Right lung (tissue), 2 donors: ENCODE measurements at regions not wholly inside any gene's neighbourhood (a gene's known extent, or its start where the extent isn't known, plus 50 kb on each side); places are given as distances from the start of the nearest gene placed in this dataset.

Experiments used
- DNase-seq, 2 donors: peaks; one replicate each; pipeline ENCODE4 v3.0.0-alpha.2; 2013

DNA sequence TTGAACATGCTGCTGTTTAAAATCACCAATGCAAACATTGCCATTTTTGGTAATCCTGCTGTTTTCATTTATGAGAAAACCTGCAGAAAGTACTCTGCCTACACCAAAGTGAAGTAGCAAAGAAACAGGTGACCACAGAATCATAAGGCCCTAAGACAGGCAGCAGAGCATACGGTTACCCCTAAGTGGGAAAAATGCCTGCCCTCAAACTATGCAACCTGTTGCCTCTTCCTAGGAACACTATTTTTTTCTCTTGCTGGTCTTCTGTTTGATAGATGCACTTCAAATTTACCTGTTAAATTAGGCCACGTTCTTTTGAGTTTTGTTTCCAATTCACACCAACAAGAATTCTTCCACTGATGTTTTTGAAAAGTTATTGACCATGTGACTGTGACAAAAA lies 89.5 kb upstream of the RAB4A start:
- DNase-seq, result no peak

DNA sequence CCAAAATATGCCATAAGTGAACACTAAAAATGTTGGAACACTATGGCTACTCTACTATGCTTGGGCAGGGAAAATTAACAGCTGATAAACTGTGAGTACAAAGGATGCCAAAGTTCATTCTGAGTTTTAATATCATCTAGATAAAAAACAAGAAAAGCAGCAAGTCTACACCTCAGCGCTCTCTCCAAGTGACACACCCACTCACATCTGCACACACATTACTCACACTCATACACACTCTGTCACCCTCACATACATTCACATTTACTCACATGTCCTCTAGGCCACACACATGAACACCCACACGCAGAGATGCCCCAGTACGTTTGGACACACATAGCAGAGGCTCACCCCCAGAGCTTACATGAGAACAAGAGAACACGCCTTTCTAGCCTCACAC lies 87.3 kb upstream of the RAB4A start:
- no peak for DNase-seq

DNA sequence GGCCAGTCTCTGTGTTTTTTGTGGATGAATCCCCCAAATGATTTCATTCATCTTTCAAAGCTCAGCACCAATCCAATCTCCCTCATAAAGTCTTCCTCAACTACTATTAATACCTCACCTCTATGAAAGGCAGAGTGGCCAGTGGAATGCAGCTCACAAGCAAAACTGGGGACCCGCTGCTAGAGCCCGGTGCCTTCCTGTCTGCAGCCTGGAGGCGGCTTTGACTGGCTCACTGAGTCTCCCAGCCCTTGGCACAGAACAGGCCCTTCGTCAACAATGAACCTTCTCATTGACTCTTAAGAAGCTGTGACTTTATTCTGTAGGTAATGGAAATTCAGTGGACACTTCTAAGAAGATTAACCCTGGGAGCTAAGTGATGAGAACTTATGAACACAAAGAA lies 86.8 kb upstream of the RAB4A start:
- no peak for DNase-seq

DNA sequence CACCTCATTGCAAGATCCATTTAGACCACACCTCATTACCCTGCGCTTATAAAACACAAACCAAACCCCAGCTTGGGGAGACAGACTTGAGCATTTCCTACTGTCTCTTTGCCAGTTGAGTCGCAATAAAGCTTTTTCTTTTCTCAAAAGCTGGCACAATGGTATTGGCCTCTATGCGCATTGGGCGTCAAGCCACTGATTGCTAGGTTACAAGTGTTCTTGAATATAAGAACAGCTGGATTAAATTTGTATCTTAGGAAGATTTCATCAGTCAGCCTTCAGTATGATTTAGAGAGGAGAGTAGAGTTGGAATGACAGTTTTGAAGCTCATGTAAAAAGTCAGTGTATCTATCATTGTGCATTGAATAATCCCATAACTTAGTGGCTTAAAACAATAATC lies 84.9 kb upstream of the RAB4A start:
- DNase-seq, result no peak

DNA sequence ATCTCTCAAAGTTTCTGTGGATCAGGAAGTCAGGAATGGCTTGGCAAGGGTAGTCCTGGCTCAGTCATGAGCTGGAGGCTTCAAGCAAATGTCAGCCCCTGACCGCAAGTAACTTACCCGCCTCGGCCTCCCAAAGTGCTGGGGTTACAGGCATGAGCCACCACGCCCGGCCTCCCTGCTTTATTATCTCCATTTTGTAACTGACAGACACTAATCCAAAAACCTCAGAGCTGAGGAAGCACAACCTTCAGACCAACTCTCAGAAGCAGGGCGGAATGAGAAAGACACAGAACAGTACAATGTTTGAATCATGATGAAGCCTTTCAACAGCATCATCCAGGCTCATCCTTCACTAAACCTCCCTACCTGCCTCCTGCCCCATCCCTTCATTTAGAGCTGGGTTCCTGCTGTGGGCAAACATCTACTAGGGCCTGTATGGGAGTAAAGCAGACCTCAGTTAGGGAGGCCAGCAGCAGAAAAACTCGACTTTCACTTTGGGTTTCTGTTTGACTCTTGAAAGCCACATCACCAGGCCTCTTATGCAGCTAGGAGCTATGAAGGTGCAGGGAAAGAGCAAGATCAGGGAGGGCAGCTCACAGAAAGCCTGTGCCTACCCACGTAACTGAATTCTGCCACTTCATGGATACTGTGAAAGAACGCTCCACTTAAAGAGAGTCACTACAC lies 84.4 kb upstream of the RAB4A start:
- DNase-seq, result no peak

DNA sequence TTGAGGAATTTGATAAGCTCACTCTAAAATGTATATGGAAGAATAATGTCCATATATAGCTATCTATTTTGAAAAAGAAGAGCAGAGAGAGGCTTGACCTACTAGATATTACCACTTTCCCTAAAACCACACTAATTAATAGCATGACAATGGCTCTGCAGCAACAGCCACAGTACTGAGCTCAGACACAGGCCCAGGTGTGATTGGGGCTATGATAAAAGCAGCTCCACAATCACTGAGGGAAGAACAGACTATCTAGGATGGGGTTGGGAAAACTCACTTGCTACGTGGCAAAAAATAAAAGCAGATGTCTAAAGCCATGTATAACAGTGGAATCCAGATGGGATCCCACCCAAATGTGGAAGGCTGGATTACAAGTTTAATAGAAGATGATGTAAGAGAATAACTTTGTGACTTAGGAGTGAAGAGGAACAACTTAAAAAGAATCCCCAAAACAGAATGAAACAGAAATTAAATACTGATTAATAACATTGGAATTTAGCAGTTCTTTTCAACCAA lies 80.8 kb upstream of the RAB4A start:
- DNase-seq, result no peak

DNA sequence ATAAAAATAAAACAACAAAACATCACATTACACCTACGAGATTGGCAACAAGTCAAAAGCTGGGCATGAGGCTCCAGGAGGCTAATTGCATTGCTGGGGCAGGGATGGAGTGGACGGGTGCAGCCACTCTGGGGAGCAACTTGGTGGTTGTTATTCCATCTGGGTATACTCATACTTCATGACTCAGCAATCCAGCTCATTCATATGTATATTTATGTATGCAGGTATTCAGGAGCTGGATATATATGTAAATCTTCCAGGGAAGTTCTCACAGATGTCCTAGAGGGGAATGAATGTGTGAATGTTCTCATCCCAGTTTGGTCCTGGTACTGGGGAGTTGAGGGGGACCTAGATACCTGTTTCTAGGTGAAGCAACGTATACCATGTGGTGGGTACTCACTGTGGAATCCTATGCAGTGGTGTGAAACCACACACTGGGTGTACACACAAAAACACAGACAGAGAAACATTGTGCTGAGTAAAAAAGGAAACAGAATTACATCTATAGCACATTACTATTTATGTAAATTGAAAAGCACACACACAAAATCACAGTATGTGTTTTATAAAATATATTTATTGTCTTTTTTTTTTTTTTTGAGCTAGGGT lies 79.7 kb upstream of the RAB4A start:
- no peak for DNase-seq

DNA sequence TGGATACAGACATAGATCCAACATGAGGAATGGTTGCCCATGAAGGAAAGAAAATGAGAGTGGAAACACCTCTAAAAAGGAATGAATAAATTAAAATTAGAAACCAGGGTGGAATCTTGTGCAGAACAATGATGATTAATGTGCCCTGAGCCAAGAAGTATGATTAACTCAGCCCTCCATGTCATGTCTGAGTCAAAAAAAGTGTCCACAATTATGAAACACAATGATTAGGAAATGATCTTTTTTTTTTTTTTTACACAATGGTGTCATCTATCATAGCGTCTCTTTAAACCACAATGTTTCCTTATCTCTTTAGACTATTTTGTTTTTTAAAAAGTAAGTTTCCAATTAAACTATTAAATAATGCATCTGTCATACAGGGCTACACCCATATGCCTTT lies 78.9 kb upstream of the RAB4A start:
- no peak for DNase-seq

DNA sequence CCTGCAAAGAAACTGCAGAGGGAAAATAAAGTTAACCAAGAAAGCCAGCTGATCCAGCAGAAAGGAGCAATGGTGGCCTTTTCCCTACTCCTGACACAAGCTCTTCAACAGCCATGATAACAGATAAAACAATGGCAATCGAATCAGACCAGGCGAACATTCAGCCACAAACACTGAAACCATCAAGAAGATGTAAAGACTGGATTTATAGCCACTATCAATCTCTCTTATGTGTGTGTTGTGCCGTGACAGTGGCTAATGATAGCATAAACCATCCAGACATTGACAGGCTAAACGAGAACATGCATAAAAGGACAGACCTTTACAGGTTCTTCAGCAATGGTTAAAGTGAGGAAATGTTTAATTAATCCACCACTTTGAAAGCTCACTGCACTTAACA lies 78.1 kb upstream of the RAB4A start:
- no peak for DNase-seq

DNA sequence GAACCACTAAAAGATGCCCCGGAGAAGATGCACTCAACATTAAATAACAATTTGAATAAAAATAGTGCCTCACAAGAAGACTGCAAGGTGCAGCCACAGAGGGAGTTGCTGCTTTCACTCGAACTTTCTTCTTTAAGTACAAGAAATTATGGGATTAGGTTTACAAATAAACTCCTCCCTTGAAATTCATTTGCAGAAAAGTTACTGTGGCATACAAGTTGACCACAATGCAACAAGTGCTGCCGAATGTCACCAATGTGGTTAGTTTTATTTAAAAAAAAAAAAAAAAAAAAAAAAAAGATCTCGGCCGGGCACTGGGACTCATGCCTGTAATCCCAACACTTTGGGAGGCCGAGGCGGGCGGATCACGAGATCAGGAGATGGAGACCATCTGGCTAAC lies 76.8 kb upstream of the RAB4A start:
- no peak for DNase-seq

DNA sequence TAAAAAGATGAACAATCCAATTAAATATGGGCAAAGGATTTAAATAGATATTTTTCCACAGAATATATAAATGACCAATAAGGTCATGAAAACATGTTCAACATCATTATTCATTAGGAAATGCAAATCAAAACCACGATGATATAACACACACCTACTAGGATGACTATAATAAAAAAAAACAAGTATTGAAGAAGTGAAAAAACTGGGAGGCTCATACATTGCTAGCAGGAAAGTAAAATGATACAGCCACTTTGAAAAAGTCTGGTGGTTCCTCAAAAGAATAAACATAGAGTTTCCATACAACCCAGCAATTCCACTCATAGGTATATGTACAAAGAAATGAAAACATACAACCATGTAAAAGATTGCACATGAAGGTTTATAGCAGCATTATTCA lies 75.7 kb upstream of the RAB4A start:
- no peak for DNase-seq

DNA sequence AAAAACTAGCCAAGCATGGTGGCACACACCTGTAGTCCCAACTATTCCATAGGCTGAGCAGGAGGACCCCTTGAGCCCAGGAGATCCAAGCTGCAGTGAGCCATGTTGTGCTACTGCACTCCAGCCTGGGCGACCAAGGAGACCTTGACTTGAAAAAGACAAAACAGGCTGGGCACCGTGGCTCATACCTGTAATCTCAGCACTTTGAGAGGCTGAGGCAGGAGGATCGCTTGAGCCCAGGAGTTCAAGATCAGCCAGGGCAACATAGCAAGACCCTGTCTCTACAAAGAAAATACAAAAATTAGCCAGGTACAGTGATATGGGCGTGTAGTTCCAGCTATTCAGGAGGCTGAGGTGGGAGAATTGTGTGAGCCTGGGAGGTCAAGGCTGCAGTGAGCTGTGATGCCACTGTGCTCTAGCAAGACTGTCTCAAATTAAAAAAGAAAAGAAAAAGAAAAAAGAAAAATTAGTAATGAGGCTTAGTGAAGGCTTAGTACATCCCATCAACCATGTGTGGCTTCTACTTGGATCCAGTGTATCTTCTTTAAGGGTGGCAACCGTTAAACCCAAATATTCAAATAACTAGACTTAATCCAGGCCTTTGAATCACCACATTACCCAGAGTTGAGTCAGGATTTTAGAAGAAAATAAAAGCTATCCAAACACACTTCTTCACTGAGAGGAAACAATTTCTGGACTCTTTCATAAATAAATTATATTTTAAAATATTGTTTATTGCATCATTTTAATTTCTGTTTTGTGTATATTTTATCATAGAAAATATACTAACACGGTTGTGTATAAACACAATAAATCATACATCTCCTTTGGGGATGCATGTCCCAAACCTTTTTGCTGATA lies 74.3 kb upstream of the RAB4A start:
- DNase-seq, result no peak

DNA sequence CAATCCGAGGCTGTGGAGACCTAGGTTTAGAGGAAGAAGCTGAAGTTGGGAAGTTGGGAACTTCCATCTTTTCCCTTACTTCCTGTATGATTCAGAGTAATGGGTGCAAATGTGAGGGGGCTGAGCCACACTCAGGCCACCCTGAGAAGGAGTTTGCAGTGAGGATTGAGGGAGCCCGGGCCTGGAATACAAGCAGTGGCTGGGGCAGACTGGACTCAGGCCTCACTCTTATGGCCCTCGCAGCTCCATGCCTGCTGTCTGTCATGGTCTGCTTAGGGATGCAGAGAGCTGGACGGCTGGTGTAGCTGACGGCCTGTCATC lies 73.7 kb upstream of the RAB4A start:
- DNase-seq, result no peak

DNA sequence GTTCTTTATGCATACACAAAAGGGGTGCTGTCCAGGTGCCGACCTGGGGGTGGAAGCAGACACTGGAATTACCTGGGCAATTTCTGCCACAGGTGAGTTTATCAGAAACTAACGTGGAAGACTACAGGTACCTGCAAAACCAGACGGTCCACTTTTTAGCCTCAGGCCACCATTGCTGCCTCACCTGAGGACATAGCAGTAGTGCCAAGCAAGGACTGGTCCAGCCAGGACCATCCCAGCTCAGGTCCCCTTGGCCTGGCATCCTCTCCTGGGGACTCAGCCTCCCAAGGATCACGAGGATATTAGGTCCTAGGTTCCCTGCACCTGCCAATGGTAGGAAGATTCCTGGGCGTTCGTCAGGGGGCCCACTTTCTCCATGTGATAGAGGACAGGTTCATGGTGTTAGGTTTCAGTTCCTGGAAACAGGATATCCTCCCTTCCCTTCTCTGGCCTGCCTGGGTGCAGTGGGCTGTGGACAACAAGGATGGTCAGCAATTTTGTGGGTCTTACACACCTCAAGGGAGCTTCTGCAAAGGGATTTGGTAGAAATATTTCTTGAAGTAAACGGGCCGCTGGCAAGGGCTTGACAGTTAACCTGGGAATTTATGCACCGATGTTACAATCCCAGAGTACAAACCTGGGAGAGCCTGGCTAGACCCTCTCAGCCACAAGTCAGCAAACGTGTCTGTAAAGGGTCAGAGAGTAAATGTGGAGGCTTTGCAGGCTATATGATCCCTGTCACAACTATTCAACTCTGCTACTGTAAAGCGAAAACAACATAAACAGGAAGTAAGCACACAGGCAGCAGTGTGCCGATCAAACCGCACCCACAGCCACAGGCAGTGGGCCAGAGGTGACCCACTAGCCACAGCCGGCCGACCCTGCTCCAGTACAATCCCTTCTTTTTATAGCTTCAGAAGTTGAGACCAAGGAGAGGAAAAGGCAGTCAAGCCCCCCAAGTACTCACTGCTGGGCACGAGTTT lies 71.4 kb upstream of the RAB4A start:
- DNase-seq, result no peak

DNA sequence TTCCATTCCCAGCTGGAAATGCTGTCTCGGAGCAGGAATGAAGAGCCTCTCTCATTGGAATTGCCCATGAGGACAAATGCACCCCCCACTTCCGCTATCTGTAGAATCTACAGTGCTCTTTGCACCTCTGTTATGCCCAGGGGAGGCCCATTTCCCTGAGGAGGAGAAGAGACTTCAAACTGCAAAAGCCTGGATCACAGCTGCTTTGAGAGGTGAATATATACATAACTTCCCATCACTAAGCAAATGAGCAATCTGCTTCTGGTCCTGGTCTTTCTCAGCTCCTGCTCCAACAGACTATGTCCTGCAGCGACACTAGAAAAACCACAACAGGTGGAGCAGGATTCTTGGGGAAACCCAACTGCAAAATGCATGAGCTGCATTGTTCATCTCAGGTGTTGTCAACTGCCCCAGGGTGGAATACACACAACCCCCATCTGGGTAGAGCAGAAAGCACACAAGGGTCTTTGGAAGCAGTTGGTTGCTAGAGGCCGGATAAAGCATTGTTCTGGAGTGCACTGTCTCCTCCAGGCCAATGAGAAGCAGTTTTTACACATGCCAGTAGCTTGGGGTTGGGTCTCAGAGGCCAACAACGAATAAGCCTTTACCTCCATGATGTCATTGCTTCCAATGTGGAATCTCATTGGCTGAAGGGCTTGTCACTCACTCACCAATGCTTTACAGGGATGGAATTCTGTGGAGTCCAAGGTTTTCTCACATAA lies 67.7 kb upstream of the RAB4A start:
- DNase-seq, result peak in 1 of 2 donors; percentile 64

DNA sequence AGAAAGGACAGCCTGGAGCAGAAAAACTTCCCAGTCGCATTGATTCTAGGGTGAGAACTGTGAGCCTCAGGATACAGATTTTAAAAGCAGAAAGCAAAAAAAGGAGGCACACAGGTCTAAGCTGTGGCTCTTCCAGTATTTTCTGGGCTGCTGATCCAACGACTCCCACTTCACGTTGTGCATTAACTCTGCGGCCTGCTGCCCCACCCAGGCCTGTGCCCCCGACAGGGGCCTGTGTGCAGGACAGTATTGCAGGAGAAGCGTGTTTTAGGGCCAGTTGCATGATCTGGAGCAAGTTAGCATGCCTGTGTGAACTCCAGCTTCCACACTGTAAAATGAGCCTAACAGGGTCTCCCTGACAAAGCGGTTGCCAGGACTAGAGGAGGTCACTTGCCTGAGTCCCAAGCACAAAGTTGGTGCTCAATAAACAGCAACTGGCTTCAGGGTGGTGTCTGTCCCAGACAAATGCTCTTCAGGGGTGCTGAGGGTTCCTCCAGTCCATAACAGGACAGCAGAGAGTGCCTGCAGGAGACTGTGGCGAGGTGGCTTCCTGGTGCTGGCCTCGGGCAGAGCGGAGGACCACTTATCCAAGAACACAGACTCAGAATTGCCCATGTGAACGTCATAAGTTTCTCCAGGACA lies 66.8 kb upstream of the RAB4A start:
- DNase-seq, result no peak

DNA sequence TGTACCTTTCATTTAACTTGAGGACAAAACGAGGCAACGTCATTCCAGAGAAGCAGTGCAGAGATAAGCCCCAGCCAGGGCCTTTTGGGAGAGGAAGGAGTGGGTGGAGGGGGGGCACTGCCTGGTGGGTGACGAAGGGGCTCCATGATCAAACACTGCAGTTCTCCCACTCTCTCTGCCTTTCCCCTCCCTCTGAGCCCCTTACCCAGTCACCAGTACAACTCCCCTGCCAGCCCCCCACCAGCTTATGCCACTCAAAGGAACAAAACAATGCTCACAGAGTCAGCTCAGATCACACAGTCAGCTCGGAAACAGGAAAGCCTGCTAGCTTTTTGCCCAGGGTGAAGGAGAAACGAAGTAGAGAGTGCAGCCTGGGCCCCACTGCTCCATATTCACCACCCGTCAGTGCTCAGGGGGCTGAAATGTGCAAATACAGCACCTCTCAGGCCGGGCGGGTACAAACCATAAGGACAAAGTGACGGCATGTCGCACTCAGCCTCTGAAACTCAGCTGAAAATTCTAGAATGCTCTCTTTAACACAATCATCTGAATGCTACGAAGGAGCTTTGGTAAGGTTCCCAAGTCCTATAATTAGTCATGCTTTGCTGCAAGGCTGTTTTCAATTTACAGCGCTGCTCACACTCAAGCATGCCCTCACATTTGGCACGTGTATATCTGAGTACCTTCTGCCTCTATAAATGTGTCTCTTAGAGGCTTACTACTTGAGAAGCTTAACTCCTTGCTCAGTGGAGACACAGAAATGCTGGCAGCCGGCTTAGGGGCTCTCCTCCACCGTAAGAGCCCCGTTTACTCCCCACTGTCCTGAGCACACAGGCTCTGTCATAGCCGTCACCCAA lies 65.8 kb upstream of the RAB4A start:
- no peak for DNase-seq

DNA sequence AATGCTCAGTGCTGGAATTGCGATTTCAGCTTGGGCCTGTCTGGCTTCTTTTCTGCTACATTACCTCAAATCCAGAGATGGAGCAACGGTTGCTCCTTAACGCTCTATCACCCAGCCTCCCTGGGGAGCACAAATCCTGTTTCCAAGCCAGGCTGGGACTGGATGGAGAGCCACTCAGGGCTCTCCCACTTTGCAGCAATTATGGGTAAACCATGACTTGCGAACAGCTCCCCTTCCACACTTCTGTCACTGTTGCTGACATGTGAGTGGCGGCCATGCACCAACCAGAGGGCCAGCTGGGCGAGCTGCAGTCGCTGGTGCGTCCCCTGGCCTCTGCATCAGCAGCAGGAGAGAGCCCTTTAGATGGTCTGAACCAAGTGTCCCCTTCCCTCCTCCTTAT lies 65.1 kb upstream of the RAB4A start:
- DNase-seq, result no peak

DNA sequence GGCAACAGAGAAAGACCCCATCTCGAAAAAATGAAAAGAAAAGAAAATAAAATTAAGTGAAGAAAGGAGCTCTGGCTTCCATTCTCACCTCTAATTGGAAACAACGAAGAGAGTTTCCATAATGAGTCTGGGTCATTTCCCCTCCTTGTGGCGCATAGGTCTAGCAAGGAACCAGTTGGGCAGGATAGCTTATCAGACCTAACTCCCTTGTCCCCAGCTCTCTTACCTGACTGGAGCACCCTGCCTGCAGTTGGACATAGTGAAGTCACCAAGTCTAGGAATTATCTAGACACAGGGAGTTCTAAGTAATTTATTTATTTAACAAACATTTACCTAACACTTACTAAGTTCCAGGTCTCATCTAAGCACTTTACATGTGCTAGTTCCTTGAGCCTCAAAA lies 63.0 kb upstream of the RAB4A start:
- no peak for DNase-seq

DNA sequence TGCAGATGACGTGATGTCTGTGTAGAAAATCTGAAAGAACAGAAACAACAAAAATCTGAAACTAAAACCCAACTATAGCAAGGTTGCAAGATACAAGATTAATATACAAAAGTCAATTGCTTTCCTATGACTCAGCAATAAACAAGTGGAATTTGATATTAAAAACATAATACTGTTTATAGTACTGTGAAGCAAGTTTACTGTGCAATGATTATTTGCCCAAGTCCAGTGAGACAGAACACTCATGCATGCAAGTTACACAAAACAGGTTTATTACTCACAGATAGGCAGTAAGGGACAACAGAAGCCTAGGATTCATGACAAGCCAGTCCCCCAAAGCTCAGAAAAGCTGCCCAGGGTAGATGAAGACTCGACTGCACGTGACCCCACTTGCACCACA lies 62.4 kb upstream of the RAB4A start:
- DNase-seq, result no peak
